Gastrocnemius medialis (tissue), 4 donors: ENCODE measurements at regions not wholly inside any gene's neighbourhood (a gene's known extent, or its start where the extent isn't known, plus 50 kb on each side); places are given as distances from the start of the nearest gene placed in this dataset.

Experiments used
- CTCF ChIP-seq, 5 experiments: fragments of 450-650 bp in 3 of 5; fragments of 200-600 bp in 2 of 5; sonication (generic) in 2 of 5; IDR thresholded peaks in 4 of 5; conservative IDR thresholded peaks in 1 of 5; 1 replicate in 4 of 5; 2 replicates in 1 of 5; pipeline ENCODE4 v1.5.1; 2016 to 2019; ENCODE audit warnings: antibody characterized with exemption in 5 of 5, mild to moderate bottlenecking in 3 of 5, moderate library complexity in 3 of 5
- POLR2A ChIP-seq, 2 donors: fragments of 450-650 bp; IDR thresholded peaks; one replicate each; pipeline ENCODE4 v1.6.1; 2017; ENCODE audit warnings: antibody characterized with exemption in 2 of 2, mild to moderate bottlenecking in 2 of 2, moderate library complexity in 2 of 2

GRCh38 chr1:208791456-208791855, 547.3 kb upstream of the PLXNA2 start:
- TF ChIP-seq CTCF (IDR thresholded peaks at IDR 0.05 in 4 of 5, conservative IDR thresholded peaks at IDR 0.05 in 1 of 5) (no peak), POLR2A (IDR thresholded peaks at IDR 0.05) (no peak)
